ENCODE measurements at regions not wholly inside any gene's neighbourhood (a gene's known extent, or its start where the extent isn't known, plus 50 kb on each side); places are given as distances from the start of the nearest gene placed in this dataset.

- no peaks in the 10 kb centered on the region for H3K27me3 ChIP-seq (ENCODE audit: control insufficient read depth, extremely low read depth, insufficient read depth, low read length)
- peaks cover 17 to 22% of the 10 kb centered on the region in 2 experiments for H3K36me3 ChIP-seq (ENCODE audit: control insufficient read depth in 2 of 2, extremely low read depth in 1 of 2, insufficient read depth in 2 of 2, low read length in 2 of 2)
- H3K4me1 ChIP-seq (ENCODE audit: control insufficient read depth, extremely low read depth, insufficient read depth, low read length): peaks cover 8% of the 10 kb centered on the region
- H3K9me1 ChIP-seq (ENCODE audit: control insufficient read depth, extremely low read depth, insufficient read depth, low read length): peaks cover 2% of the 10 kb centered on the region
- H3K4me3 ChIP-seq (ENCODE audit: control insufficient read depth in 2 of 3, extremely low read depth in 1 of 3, insufficient read depth in 2 of 3, low read depth in 1 of 3, low read length in 3 of 3): no peak overlapping the region
- H3K27ac ChIP-seq (ENCODE audit: control insufficient read depth, insufficient read depth, low read length): no peak overlapping the region
- no peak overlapping the region for H2AFZ ChIP-seq (ENCODE audit: control insufficient read depth, low read length)
- no peak for TF ChIP-seq EZH2 (IDR thresholded peaks at IDR 0.05; ENCODE audit: low read length)
- TF ChIP-seq, protein P1, sequence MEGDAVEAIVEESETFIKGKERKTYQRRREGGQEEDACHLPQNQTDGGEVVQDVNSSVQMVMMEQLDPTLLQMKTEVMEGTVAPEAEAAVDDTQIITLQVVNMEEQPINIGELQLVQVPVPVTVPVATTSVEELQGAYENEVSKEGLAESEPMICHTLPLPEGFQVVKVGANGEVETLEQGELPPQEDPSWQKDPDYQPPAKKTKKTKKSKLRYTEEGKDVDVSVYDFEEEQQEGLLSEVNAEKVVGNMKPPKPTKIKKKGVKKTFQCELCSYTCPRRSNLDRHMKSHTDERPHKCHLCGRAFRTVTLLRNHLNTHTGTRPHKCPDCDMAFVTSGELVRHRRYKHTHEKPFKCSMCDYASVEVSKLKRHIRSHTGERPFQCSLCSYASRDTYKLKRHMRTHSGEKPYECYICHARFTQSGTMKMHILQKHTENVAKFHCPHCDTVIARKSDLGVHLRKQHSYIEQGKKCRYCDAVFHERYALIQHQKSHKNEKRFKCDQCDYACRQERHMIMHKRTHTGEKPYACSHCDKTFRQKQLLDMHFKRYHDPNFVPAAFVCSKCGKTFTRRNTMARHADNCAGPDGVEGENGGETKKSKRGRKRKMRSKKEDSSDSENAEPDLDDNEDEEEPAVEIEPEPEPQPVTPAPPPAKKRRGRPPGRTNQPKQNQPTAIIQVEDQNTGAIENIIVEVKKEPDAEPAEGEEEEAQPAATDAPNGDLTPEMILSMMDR (optimal IDR thresholded peaks at IDR 0.05 in 1 of 3, IDR thresholded peaks at IDR 0.05 in 1 of 3, conservative IDR thresholded peaks at IDR 0.05 in 1 of 3; ENCODE audit: extremely low read depth in 1 of 3, insufficient read depth in 2 of 3, low read length in 3 of 3): no peak
- H3K4me2 ChIP-seq (ENCODE audit: control insufficient read depth, extremely low read depth, insufficient read depth, low read depth, low read length): no peak overlapping the region
- dilution Hi-C loops (cut with MboI; ENCODE audit: extremely low pct_ligation_motif_present, low sequenced_read_pairs): no loop called here
- H3K9me3 ChIP-seq (ENCODE audit: control insufficient read depth, low read depth, low read length): no peaks in the 10 kb centered on the region
- no peak for DNase-seq (ENCODE audit: low read depth, low spot score)
- FAIRE-seq: no peak
- H4K20me1 ChIP-seq (ENCODE audit: control insufficient read depth, extremely low read depth, insufficient read depth, low read length): no peaks in the 10 kb centered on the region
- H3K79me2 ChIP-seq (ENCODE audit: control insufficient read depth, insufficient read depth, low read length): peaks cover 77% of the 10 kb centered on the region
- H3K9ac ChIP-seq (ENCODE audit: control insufficient read depth, extremely low read depth, insufficient read depth, low read length): no peak overlapping the region
Measured at GRCh38 chr7:130925136-130925794, 191.3 kb upstream of the KLF14 start.

DNA sequence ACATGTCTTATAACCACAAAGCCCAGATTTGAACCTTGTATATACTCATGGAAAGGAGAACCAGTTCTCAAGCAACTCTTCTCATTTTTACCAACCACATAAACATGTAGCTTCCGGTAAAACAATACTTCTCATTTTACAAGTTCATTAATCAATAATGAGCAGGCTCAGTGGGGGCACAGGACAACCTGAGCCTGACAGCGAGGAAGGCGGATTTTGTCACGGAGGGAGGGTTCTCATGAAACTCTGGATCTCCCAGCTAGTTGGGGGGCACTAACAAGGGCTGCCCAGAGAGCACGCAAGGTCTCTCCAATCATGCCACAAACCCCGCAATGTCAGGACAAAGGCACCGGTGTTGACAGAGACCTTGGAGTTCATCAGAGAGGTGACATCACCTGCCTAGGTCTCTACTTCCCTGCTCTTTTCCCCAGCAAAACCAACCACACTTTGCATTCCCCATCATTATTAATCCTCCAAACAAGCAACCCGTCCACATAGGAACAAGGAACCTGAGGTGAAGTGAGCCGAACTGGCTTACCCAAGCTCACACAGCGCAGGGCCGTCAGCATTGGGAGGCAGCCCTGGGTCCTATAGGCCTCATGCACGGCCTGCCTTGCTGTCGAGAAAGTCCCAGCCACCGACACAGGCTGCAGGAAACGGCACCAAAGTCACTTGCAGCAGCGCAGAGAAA lies 192.1 kb upstream of the KLF14 start:
- peaks cover 17 to 18% of the 10 kb centered on the region in 2 experiments for H3K36me3 ChIP-seq (ENCODE audit: control insufficient read depth in 2 of 2, extremely low read depth in 1 of 2, insufficient read depth in 2 of 2, low read length in 2 of 2)
- no peak overlapping the region for H3K4me3 ChIP-seq (ENCODE audit: control insufficient read depth in 2 of 3, extremely low read depth in 1 of 3, insufficient read depth in 2 of 3, low read depth in 1 of 3, low read length in 3 of 3)
- TF ChIP-seq, protein P1 (optimal IDR thresholded peaks at IDR 0.05 in 1 of 3, IDR thresholded peaks at IDR 0.05 in 1 of 3, conservative IDR thresholded peaks at IDR 0.05 in 1 of 3; ENCODE audit: extremely low read depth in 1 of 3, insufficient read depth in 2 of 3, low read length in 3 of 3): no peak
- TF ChIP-seq EZH2 (IDR thresholded peaks at IDR 0.05; ENCODE audit: low read length): no peak
- no peak for FAIRE-seq
- H4K20me1 ChIP-seq (ENCODE audit: control insufficient read depth, extremely low read depth, insufficient read depth, low read length): no peaks in the 10 kb centered on the region
- H3K4me2 ChIP-seq (ENCODE audit: control insufficient read depth, extremely low read depth, insufficient read depth, low read depth, low read length): no peak overlapping the region
- dilution Hi-C loops (cut with MboI; ENCODE audit: extremely low pct_ligation_motif_present, low sequenced_read_pairs): no loop called here
- no peak overlapping the region for H3K27ac ChIP-seq (ENCODE audit: control insufficient read depth, insufficient read depth, low read length)
- H3K9ac ChIP-seq (ENCODE audit: control insufficient read depth, extremely low read depth, insufficient read depth, low read length): no peak overlapping the region
- no peaks in the 10 kb centered on the region for H3K27me3 ChIP-seq (ENCODE audit: control insufficient read depth, extremely low read depth, insufficient read depth, low read length)
- H2AFZ ChIP-seq (ENCODE audit: control insufficient read depth, low read length): no peak overlapping the region
- peaks cover 15% of the 10 kb centered on the region for H3K4me1 ChIP-seq (ENCODE audit: control insufficient read depth, extremely low read depth, insufficient read depth, low read length)
- H3K9me1 ChIP-seq (ENCODE audit: control insufficient read depth, extremely low read depth, insufficient read depth, low read length): peaks cover 2% of the 10 kb centered on the region
- no peak for DNase-seq (ENCODE audit: low read depth, low spot score)
- H3K9me3 ChIP-seq (ENCODE audit: control insufficient read depth, low read depth, low read length): no peaks in the 10 kb centered on the region
- peaks cover 77% of the 10 kb centered on the region for H3K79me2 ChIP-seq (ENCODE audit: control insufficient read depth, insufficient read depth, low read length)

All from keratinocyte (primary cell).